OCI-LY7 (cell line): ENCODE measurements at regions not wholly inside any gene's neighbourhood (a gene's known extent, or its start where the extent isn't known, plus 50 kb on each side); places are given as distances from the start of the nearest gene placed in this dataset.

Experiments
- EZH2phosphoT487 ChIP-seq: fragments of 200-600 bp; sonication (generic); IDR thresholded peaks from 2 replicates; pipeline ENCODE4 v1.6.1; 2018; ENCODE audit warnings: low read depth, borderline replicate concordance, mild to moderate bottlenecking, mixed run types, antibody characterized with exemption, low read length, moderate library complexity, mixed read lengths
- TF ChIP-seq, protein P1 (sequence below): fragments of 200-600 bp; sonication (generic); conservative IDR thresholded peaks from 2 replicates; pipeline ENCODE4 v1.5.1; 2014; ENCODE audit warnings: mild to moderate bottlenecking, antibody characterized with exemption, low read length, moderate library complexity, mixed read lengths

DNA sequence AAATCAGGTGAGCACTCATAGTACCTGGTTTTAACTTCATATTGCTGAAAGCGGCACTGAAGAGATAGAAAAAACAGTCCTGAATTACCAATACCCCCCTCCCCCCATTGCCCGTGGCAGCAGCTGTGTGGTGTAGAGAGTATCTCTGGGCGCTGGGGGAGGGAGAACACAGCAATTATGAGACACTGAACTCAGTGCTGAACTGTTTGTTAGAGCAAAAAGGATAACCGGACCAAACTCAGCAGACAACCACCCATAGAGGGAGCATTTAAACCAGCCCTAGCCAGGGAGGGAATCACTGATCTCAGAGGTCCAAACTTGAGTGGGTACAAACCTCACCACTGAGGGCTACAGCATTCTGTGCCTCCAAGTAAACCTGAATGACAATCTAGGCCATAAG, 457.4 kb upstream of the TEX13C start:
- TF ChIP-seq, protein P1, sequence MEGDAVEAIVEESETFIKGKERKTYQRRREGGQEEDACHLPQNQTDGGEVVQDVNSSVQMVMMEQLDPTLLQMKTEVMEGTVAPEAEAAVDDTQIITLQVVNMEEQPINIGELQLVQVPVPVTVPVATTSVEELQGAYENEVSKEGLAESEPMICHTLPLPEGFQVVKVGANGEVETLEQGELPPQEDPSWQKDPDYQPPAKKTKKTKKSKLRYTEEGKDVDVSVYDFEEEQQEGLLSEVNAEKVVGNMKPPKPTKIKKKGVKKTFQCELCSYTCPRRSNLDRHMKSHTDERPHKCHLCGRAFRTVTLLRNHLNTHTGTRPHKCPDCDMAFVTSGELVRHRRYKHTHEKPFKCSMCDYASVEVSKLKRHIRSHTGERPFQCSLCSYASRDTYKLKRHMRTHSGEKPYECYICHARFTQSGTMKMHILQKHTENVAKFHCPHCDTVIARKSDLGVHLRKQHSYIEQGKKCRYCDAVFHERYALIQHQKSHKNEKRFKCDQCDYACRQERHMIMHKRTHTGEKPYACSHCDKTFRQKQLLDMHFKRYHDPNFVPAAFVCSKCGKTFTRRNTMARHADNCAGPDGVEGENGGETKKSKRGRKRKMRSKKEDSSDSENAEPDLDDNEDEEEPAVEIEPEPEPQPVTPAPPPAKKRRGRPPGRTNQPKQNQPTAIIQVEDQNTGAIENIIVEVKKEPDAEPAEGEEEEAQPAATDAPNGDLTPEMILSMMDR: no peak
- no peak for TF ChIP-seq EZH2phosphoT487
